Stimulated activated naive CD8-positive, alpha-beta T cell treated with anti-CD3 and anti-CD28 coated beads, Interleukin-15, Interleukin-2, amounts not matched to agents 100 U/mL and 50 U/mL, for 24 hours (primary cell): ENCODE measurements at regions not wholly inside any gene's neighbourhood (a gene's known extent, or its start where the extent isn't known, plus 50 kb on each side); places are given as distances from the start of the nearest gene placed in this dataset.
"Not testable (repeated sequence)": the region's sequence is repeated elsewhere in the genome, so short reads cannot be mapped to it uniquely, and the experiment has no call there.

ENCODE experiments used
- ATAC-seq: fragments of 150-1000 bp; cut with Tn5 transposase; one replicate; pipeline ENCODE4 v1.10.0; 2021
- DNase-seq: peaks from one replicate; pipeline ENCODE4 v3.0.0; 2021

- no peak for ATAC-seq
These were observed 56.7 kb downstream of the CCDC74A start for GRCh38 chr2:131584380-131584779.

GRCh38 chr2:131584940-131585339 is 57.3 kb downstream of the CCDC74A start:
- no peak for ATAC-seq
- no peak for DNase-seq

More at GRCh38 chr2:131584380-131584779, 56.7 kb downstream of the CCDC74A start:
- DNase-seq: no peak

- DNase-seq (no peak), ATAC-seq (no peak)
These were observed 60.6 kb downstream of the CCDC74A start for GRCh38 chr2:131588152-131588873.

GRCh38 chr2:131589126-131589525 is 61.4 kb downstream of the CCDC74A start:
- not testable (repeated sequence) for ATAC-seq

GRCh38 chr2:131590366-131590765 is 62.7 kb downstream of the CCDC74A start:
- ATAC-seq (no peak), DNase-seq (no peak)

More at GRCh38 chr2:131589126-131589525, 61.4 kb downstream of the CCDC74A start:
- not testable (repeated sequence) for DNase-seq

GRCh38 chr2:131590896-131591295 is 63.2 kb downstream of the CCDC74A start:
- no peak for ATAC-seq
- DNase-seq: no peak

GRCh38 chr2:131596561-131596960 is 68.9 kb downstream of the CCDC74A start:
- DNase-seq, ATAC-seq: not testable (repeated sequence)

GRCh38 chr2:131602444-131602843 is 74.8 kb downstream of the CCDC74A start:
- not testable (repeated sequence) for DNase-seq, ATAC-seq

- DNase-seq, ATAC-seq: not testable (repeated sequence)
These were observed 77.0 kb downstream of the CCDC74A start for GRCh38 chr2:131604652-131605051.

- not testable (repeated sequence) for DNase-seq, ATAC-seq
These were observed 78.7 kb downstream of the CCDC74A start for GRCh38 chr2:131606366-131606765.

- not testable (repeated sequence) for ATAC-seq, DNase-seq
These were observed 79.4 kb downstream of the CCDC74A start for GRCh38 chr2:131607056-131607455.

- ATAC-seq, DNase-seq: not testable (repeated sequence)
These were observed 86.9 kb downstream of the CCDC74A start for GRCh38 chr2:131614539-131614938.

GRCh38 chr2:131618320-131618719 is 90.6 kb downstream of the CCDC74A start:
- ATAC-seq, DNase-seq: not testable (repeated sequence)

- DNase-seq, ATAC-seq: not testable (repeated sequence)
These were observed 95.2 kb downstream of the CCDC74A start for GRCh38 chr2:131622874-131623273.

- not testable (repeated sequence) for ATAC-seq, DNase-seq
These were observed 98.3 kb downstream of the CCDC74A start for GRCh38 chr2:131626011-131626410.

GRCh38 chr2:131626565-131626964 is 98.9 kb downstream of the CCDC74A start:
- not testable (repeated sequence) for ATAC-seq

GRCh38 chr2:131627777-131628176 is 100.1 kb downstream of the CCDC74A start:
- not testable (repeated sequence) for ATAC-seq

More at GRCh38 chr2:131626565-131626964, 98.9 kb downstream of the CCDC74A start:
- DNase-seq: not testable (repeated sequence)

GRCh38 chr2:131631648-131632047 is 104.0 kb downstream of the CCDC74A start:
- not testable (repeated sequence) for DNase-seq, ATAC-seq

More at GRCh38 chr2:131627777-131628176, 100.1 kb downstream of the CCDC74A start:
- not testable (repeated sequence) for DNase-seq

GRCh38 chr2:131633405-131633804 is 105.7 kb downstream of the CCDC74A start:
- DNase-seq, ATAC-seq: not testable (repeated sequence)

- ATAC-seq, DNase-seq: not testable (repeated sequence)
These were observed 106.4 kb downstream of the CCDC74A start for GRCh38 chr2:131633827-131634695.

GRCh38 chr2:131635611-131636010 is 107.9 kb downstream of the CCDC74A start:
- ATAC-seq (no peak), DNase-seq (no peak)

- not testable (repeated sequence) for DNase-seq
These were observed 109.1 kb downstream of the CCDC74A start for GRCh38 chr2:131636704-131637308.

More at GRCh38 chr2:131636704-131637308, 109.1 kb downstream of the CCDC74A start:
- not testable (repeated sequence) for ATAC-seq
